ENCODE measurements at regions not wholly inside any gene's neighbourhood (a gene's known extent, or its start where the extent isn't known, plus 50 kb on each side); places are given as distances from the start of the nearest gene placed in this dataset.

DNA sequence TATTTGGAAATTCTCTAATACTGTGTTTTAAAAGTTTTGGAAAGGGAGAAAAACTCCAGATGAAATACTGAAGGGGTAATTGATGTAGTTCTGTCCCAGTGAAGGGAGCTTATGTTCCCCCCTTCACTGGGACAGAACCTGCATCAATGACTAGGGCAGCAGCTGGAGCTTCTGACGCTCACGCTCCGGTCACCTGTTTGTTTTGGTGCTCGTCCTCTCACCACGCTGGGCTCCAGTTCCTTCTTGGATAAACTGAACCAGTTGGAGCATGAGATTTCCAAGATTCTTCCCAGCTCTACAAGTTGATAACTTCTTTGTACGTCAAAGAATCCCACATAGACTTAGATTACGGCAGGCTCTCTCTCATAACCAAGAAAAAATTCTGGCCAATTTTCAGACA is 51.4 kb upstream of the HNRNPU start:
- ChIA-PET POLR2A (no interaction called here), CTCF (interaction anchor here (1.4 kb wide), 1 partner anchor 12 kb away, joined by 6 read pairs; no protein-coding TSS in a partner anchor)
- no TSS peak for BruUV-seq (replicated peaks)
- no peak overlapping the region for H3K9ac ChIP-seq (replicated peaks; ENCODE audit: extremely low read depth, insufficient read depth, low read length)
- H3K27ac ChIP-seq (ENCODE audit: insufficient read depth, low read depth, low read length) = no peak overlapping the region
- H4K20me1 ChIP-seq (replicated peaks; ENCODE audit: control insufficient read depth, extremely low read depth, insufficient read depth, low read length) = no peaks in the 10 kb centered on the region
- no peaks in the 10 kb centered on the region for H3K36me3 ChIP-seq (ENCODE audit: control insufficient read depth in 2 of 2, extremely low read depth in 1 of 2, insufficient read depth in 2 of 2, low read length in 2 of 2)
- intact Hi-C loops (cut with micrococcal nuclease) (no loop called here), dilution Hi-C loops (cut with MboI; ENCODE audit: extremely low pct_ligation_motif_present, low sequenced_read_pairs) (no loop called here)
- H3K9me3 ChIP-seq (replicated peaks; ENCODE audit: control insufficient read depth, insufficient read depth, low read length) = no peaks in the 10 kb centered on the region
- no peak overlapping the region for H3K4me2 ChIP-seq (ENCODE audit: insufficient read depth, low read length)
- FAIRE-seq (no peak), DNase-seq (ENCODE audit: low read depth, low spot score) (no peak)
- peaks cover 12% of the 10 kb centered on the region for H3K4me1 ChIP-seq (ENCODE audit: control insufficient read depth, extremely low read depth, insufficient read depth, low read length)
- no peaks in the 10 kb centered on the region for H3K79me2 ChIP-seq (ENCODE audit: control insufficient read depth, insufficient read depth, low read length)
- no peaks in the 10 kb centered on the region for H3K9me1 ChIP-seq (replicated peaks; ENCODE audit: control insufficient read depth, extremely low read depth, insufficient read depth, low read length)
- TF ChIP-seq POLR2A (IDR thresholded peaks at IDR 0.05; ENCODE audit: low read depth, low read length) = no peak
- TF ChIP-seq, protein P1, sequence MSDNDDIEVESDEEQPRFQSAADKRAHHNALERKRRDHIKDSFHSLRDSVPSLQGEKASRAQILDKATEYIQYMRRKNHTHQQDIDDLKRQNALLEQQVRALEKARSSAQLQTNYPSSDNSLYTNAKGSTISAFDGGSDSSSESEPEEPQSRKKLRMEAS (IDR thresholded peaks at IDR 0.05; ENCODE audit: insufficient read depth, insufficient read length) = no peak
- TF ChIP-seq JUN (IDR thresholded peaks at IDR 0.05; ENCODE audit: borderline replicate concordance, insufficient read depth, insufficient read length, low read depth) = no peak
- TF ChIP-seq FOS (IDR thresholded peaks at IDR 0.05; ENCODE audit: borderline replicate concordance, insufficient read depth, low read length) = no peak
- no peak for TF ChIP-seq EZH2 (IDR thresholded peaks at IDR 0.05; ENCODE audit: borderline replicate concordance, low read depth, low read length, severe bottlenecking)
- TF ChIP-seq POLR2AphosphoS5 (IDR thresholded peaks at IDR 0.05; ENCODE audit: insufficient read depth, low read depth, low read length) = no peak
- H2AFZ ChIP-seq (ENCODE audit: low read depth, low read length) = no peak overlapping the region
- no peak overlapping the region for H3K4me3 ChIP-seq (replicated peaks in 1 of 3; ENCODE audit: insufficient read depth in 1 of 3, low read depth in 1 of 3, low read length in 3 of 3)
- H3K27me3 ChIP-seq (ENCODE audit: control insufficient read depth in 2 of 2, insufficient read depth in 2 of 2, low read length in 2 of 2) = no peaks in the 10 kb centered on the region

DNA sequence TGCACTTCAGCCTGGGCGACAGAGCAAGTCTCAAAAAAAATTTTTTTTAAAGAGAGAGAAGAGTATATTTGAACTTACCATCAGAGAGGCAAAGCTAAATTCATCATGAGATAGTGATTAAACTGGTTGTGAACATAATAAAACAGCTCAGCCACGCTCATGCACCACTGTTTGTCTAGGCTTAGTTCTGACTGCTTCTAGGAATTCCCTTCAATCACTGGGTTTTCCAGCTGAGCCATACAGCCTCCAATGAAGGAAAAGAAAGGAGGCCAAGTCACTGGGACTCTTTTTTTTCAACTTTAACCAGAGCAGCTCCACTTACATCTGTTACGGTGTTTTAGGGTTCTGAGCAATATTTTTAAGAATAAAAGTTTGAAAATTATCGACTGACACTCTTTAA is 50.4 kb upstream of the HNRNPU start:
- Histone ChIP-seq H3K36me3 (ENCODE audit: control insufficient read depth in 2 of 2, extremely low read depth in 1 of 2, insufficient read depth in 2 of 2, low read length in 2 of 2) (no peaks in the 10 kb centered on the region), H3K4me3 (replicated peaks in 1 of 3; ENCODE audit: insufficient read depth in 1 of 3, low read depth in 1 of 3, low read length in 3 of 3) (no peak overlapping the region), H3K9me3 (replicated peaks; ENCODE audit: control insufficient read depth, insufficient read depth, low read length) (no peaks in the 10 kb centered on the region), H3K79me2 (ENCODE audit: control insufficient read depth, insufficient read depth, low read length) (no peaks in the 10 kb centered on the region), H4K20me1 (replicated peaks; ENCODE audit: control insufficient read depth, extremely low read depth, insufficient read depth, low read length) (no peaks in the 10 kb centered on the region), H3K4me1 (ENCODE audit: control insufficient read depth, extremely low read depth, insufficient read depth, low read length) (peaks cover 10% of the 10 kb centered on the region), H3K4me2 (ENCODE audit: insufficient read depth, low read length) (no peak overlapping the region), H3K27me3 (ENCODE audit: control insufficient read depth in 2 of 2, insufficient read depth in 2 of 2, low read length in 2 of 2) (no peaks in the 10 kb centered on the region), H2AFZ (ENCODE audit: low read depth, low read length) (no peak overlapping the region), H3K9ac (replicated peaks; ENCODE audit: extremely low read depth, insufficient read depth, low read length) (no peak overlapping the region), H3K9me1 (replicated peaks; ENCODE audit: control insufficient read depth, extremely low read depth, insufficient read depth, low read length) (no peaks in the 10 kb centered on the region), H3K27ac (ENCODE audit: insufficient read depth, low read depth, low read length) (no peak overlapping the region)
- FAIRE-seq (no peak), DNase-seq (ENCODE audit: low read depth, low spot score) (no peak)
- TF ChIP-seq, protein P2, sequence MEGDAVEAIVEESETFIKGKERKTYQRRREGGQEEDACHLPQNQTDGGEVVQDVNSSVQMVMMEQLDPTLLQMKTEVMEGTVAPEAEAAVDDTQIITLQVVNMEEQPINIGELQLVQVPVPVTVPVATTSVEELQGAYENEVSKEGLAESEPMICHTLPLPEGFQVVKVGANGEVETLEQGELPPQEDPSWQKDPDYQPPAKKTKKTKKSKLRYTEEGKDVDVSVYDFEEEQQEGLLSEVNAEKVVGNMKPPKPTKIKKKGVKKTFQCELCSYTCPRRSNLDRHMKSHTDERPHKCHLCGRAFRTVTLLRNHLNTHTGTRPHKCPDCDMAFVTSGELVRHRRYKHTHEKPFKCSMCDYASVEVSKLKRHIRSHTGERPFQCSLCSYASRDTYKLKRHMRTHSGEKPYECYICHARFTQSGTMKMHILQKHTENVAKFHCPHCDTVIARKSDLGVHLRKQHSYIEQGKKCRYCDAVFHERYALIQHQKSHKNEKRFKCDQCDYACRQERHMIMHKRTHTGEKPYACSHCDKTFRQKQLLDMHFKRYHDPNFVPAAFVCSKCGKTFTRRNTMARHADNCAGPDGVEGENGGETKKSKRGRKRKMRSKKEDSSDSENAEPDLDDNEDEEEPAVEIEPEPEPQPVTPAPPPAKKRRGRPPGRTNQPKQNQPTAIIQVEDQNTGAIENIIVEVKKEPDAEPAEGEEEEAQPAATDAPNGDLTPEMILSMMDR (IDR thresholded peaks at IDR 0.05; ENCODE audit: extremely low read depth in 1 of 2, insufficient read depth in 1 of 2, low read depth in 1 of 2, low read length in 2 of 2) = no peak
- TF ChIP-seq GATA2 (IDR thresholded peaks at IDR 0.05; ENCODE audit: insufficient read depth, insufficient read length, low read depth, low read length) (no peak), FOS (IDR thresholded peaks at IDR 0.05; ENCODE audit: borderline replicate concordance, insufficient read depth, low read length) (no peak), EZH2 (IDR thresholded peaks at IDR 0.05; ENCODE audit: borderline replicate concordance, low read depth, low read length, severe bottlenecking) (no peak), POLR2A (IDR thresholded peaks at IDR 0.05; ENCODE audit: low read depth, low read length) (no peak)
- TF ChIP-seq, protein P1 (IDR thresholded peaks at IDR 0.05; ENCODE audit: insufficient read depth, insufficient read length) = no peak
- dilution Hi-C loops (cut with MboI; ENCODE audit: extremely low pct_ligation_motif_present, low sequenced_read_pairs) (no loop called here), intact Hi-C loops (cut with micrococcal nuclease) (no loop called here)
- ChIA-PET POLR2A (no interaction called here), CTCF (no interaction called here)
- BruUV-seq (replicated peaks) = no TSS peak
